ENCODE measurements at regions not wholly inside any gene's neighbourhood (a gene's known extent, or its start where the extent isn't known, plus 50 kb on each side); places are given as distances from the start of the nearest gene placed in this dataset.

DNA sequence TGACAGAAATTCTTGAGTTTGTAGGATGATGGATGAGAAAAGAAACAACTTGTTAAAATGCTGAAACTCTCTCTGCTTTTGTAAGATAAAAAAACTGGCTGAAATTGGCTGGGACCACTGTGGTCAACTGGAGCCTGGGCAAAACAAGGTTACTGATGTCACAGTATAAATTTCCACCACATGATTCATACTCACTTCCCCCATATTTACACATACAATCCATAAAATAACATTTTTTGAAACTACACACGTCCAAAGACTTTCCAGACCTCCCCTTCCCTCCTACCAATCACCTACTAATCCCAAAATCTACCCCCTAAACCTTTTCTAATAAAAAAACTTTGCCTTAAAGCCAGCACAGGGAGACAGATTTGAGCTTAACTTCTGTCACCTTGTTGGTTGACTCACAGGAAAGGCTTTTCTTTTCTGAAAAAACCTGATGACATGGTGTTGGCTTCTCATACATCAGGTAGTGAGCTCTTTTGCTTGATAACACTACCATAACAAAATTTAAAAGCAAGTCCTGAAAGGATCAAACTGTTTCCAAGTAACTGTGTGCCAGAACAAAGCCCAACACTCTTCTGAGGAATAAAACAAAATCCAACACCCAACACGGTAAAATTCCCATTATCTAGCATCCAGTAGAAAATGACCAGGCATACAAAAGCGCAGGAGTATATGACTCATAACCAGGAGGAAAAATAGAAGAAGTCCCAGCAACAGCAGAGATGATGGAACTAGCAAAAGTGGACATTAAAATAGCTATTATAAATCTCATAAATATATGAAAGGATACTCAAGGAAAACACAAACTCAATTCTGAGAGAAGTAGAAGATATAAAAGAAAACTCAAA is 87.3 kb upstream of the SNRK start:
- H3F3A ChIP-seq (replicated peaks; ENCODE audit: insufficient read depth): no peaks in the 10 kb centered on the region
- no peaks in the 10 kb centered on the region for H3K9me2 ChIP-seq
- ChIA-PET CTCF (interaction anchor here (0.7 to 1.5 kb wide), 3 partner anchors 37 to 997 kb away, joined by 3 to 4 read pairs (median 3); no protein-coding TSS in a partner anchor), POLR2A (no interaction called here)
- H3K4me2 ChIP-seq: no peak overlapping the region
- H3K9ac ChIP-seq: no peak overlapping the region
- H3K27me3 ChIP-seq (ENCODE audit: insufficient read depth): no peaks in the 10 kb centered on the region
- H3K4me1 ChIP-seq (ENCODE audit: control insufficient read depth in 1 of 2, insufficient read depth in 2 of 2, low read depth in 1 of 2, low read length in 1 of 2): peaks cover 0 to 21% of the 10 kb centered on the region in 2 experiments; a peak in 2 of 4 replicates
- 26% methylated on average over 3 of the region's 3 CpGs for WGBS (ENCODE audit: low lambda C conversion rate)
- no peak overlapping the region for H2AFZ ChIP-seq (ENCODE audit: low read depth)
- H3K9me3 ChIP-seq: no peaks in the 10 kb centered on the region
- H4K20me1 ChIP-seq (ENCODE audit: insufficient read depth): no peaks in the 10 kb centered on the region
- no peaks in the 10 kb centered on the region for H3K36me3 ChIP-seq (replicated peaks in 1 of 2; ENCODE audit: control insufficient read depth in 1 of 2, insufficient read depth in 2 of 2, low read length in 1 of 2)
- no peak overlapping the region for H3K27ac ChIP-seq (ENCODE audit: low read depth in 2 of 2, low read length in 1 of 2)
- TF ChIP-seq, protein P1, sequence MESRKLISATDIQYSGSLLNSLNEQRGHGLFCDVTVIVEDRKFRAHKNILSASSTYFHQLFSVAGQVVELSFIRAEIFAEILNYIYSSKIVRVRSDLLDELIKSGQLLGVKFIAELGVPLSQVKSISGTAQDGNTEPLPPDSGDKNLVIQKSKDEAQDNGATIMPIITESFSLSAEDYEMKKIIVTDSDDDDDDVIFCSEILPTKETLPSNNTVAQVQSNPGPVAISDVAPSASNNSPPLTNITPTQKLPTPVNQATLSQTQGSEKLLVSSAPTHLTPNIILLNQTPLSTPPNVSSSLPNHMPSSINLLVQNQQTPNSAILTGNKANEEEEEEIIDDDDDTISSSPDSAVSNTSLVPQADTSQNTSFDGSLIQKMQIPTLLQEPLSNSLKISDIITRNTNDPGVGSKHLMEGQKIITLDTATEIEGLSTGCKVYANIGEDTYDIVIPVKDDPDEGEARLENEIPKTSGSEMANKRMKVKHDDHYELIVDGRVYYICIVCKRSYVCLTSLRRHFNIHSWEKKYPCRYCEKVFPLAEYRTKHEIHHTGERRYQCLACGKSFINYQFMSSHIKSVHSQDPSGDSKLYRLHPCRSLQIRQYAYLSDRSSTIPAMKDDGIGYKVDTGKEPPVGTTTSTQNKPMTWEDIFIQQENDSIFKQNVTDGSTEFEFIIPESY (IDR thresholded peaks at IDR 0.05; ENCODE audit: borderline replicate concordance, low read depth): no peak
- TF ChIP-seq, protein P2, sequence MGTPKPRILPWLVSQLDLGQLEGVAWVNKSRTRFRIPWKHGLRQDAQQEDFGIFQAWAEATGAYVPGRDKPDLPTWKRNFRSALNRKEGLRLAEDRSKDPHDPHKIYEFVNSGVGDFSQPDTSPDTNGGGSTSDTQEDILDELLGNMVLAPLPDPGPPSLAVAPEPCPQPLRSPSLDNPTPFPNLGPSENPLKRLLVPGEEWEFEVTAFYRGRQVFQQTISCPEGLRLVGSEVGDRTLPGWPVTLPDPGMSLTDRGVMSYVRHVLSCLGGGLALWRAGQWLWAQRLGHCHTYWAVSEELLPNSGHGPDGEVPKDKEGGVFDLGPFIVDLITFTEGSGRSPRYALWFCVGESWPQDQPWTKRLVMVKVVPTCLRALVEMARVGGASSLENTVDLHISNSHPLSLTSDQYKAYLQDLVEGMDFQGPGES (IDR thresholded peaks at IDR 0.05; ENCODE audit: low read depth, low read length): no peak
- TF ChIP-seq ELF1 (IDR thresholded peaks at IDR 0.05) (no peak), RAD21 (IDR thresholded peaks at IDR 0.05; ENCODE audit: low read length) (no peak), TEAD4 (IDR thresholded peaks at IDR 0.05; ENCODE audit: borderline replicate concordance, insufficient read depth) (no peak), NFIC (IDR thresholded peaks at IDR 0.05; ENCODE audit: borderline replicate concordance) (no peak), RCOR1 (IDR thresholded peaks at IDR 0.05; ENCODE audit: low read length) (no peak), EZH2phosphoT487 (IDR thresholded peaks at IDR 0.05; ENCODE audit: borderline replicate concordance, low read depth) (no peak), RFX5 (IDR thresholded peaks at IDR 0.05; ENCODE audit: low read length) (no peak), JUND (IDR thresholded peaks at IDR 0.05) (no peak), GABPA (IDR thresholded peaks at IDR 0.05; ENCODE audit: low read depth) (no peak), MEF2A (IDR thresholded peaks at IDR 0.05; ENCODE audit: borderline replicate concordance, low read depth) (no peak), FOXM1 (IDR thresholded peaks at IDR 0.05; ENCODE audit: low read depth) (no peak), EP300 (IDR thresholded peaks at IDR 0.05; ENCODE audit: borderline replicate concordance in 1 of 2, low read depth in 1 of 2, low read length in 1 of 2) (no peak), RXRA (IDR thresholded peaks at IDR 0.05; ENCODE audit: borderline replicate concordance, low read depth) (no peak), SIN3A (IDR thresholded peaks at IDR 0.05; ENCODE audit: borderline replicate concordance, low read depth, low read length) (no peak)
- TF ChIP-seq, protein P3, sequence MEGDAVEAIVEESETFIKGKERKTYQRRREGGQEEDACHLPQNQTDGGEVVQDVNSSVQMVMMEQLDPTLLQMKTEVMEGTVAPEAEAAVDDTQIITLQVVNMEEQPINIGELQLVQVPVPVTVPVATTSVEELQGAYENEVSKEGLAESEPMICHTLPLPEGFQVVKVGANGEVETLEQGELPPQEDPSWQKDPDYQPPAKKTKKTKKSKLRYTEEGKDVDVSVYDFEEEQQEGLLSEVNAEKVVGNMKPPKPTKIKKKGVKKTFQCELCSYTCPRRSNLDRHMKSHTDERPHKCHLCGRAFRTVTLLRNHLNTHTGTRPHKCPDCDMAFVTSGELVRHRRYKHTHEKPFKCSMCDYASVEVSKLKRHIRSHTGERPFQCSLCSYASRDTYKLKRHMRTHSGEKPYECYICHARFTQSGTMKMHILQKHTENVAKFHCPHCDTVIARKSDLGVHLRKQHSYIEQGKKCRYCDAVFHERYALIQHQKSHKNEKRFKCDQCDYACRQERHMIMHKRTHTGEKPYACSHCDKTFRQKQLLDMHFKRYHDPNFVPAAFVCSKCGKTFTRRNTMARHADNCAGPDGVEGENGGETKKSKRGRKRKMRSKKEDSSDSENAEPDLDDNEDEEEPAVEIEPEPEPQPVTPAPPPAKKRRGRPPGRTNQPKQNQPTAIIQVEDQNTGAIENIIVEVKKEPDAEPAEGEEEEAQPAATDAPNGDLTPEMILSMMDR (IDR thresholded peaks at IDR 0.05): no peak
- no peaks in the 10 kb centered on the region for H3K79me2 ChIP-seq (ENCODE audit: insufficient read depth)
- H3K4me3 ChIP-seq (ENCODE audit: low read depth in 2 of 2, low read length in 1 of 2): no peak overlapping the region
- DNase-seq: no peak
